CD1c-positive myeloid dendritic cell (primary cell): ENCODE measurements at regions not wholly inside any gene's neighbourhood (a gene's known extent, or its start where the extent isn't known, plus 50 kb on each side); places are given as distances from the start of the nearest gene placed in this dataset.

ENCODE experiments used
- DNase-seq: peaks from one replicate; pipeline ENCODE4 v3.0.0-alpha.2; 2016; ENCODE audit errors: extremely low spot score

GRCh38 chr16:11440657-11441012 is 95.4 kb downstream of the RMI2 start:
- no peak for DNase-seq

GRCh38 chr16:11445486-11445885 is 100.2 kb downstream of the RMI2 start:
- DNase-seq = no peak

GRCh38 chr16:11446566-11447119 is 101.4 kb downstream of the RMI2 start:
- no peak for DNase-seq

GRCh38 chr16:11447272-11447671 is 102.0 kb downstream of the RMI2 start:
- DNase-seq = no peak

- DNase-seq = no peak
These were observed 102.6 kb downstream of the RMI2 start for GRCh38 chr16:11447836-11448235.

- no peak for DNase-seq
These were observed 103.6 kb downstream of the RMI2 start for GRCh38 chr16:11448796-11449416.

- DNase-seq = peak; percentile 4
These were observed 104.5 kb downstream of the RMI2 start for GRCh38 chr16:11449716-11450115.

GRCh38 chr16:11450136-11450535 is 104.9 kb downstream of the RMI2 start:
- DNase-seq = no peak

- no peak for DNase-seq
These were observed 107.0 kb downstream of the RMI2 start for GRCh38 chr16:11452298-11452697.

GRCh38 chr16:11452746-11453389 is 107.6 kb downstream of the RMI2 start:
- no peak for DNase-seq

GRCh38 chr16:11456741-11457140 is 111.5 kb downstream of the RMI2 start:
- DNase-seq = no peak

- DNase-seq = no peak
These were observed 114.5 kb downstream of the RMI2 start for GRCh38 chr16:11459722-11460121.

- DNase-seq = no peak
These were observed 115.7 kb downstream of the RMI2 start for GRCh38 chr16:11460820-11461594.

- DNase-seq = no peak
These were observed 116.3 kb downstream of the RMI2 start for GRCh38 chr16:11461595-11461990.

GRCh38 chr16:11462036-11462435 is 116.8 kb downstream of the RMI2 start:
- no peak for DNase-seq

- DNase-seq = no peak
These were observed 117.6 kb downstream of the RMI2 start for GRCh38 chr16:11462861-11463260.

- no peak for DNase-seq
These were observed 119.0 kb downstream of the RMI2 start for GRCh38 chr16:11464241-11464640.

- no peak for DNase-seq
These were observed 120.4 kb downstream of the RMI2 start for GRCh38 chr16:11465675-11466074.

GRCh38 chr16:11470676-11471415 is 115.9 kb downstream of the LITAF start:
- DNase-seq = no peak

- no peak for DNase-seq
These were observed 115.2 kb downstream of the LITAF start for GRCh38 chr16:11471548-11471947.

GRCh38 chr16:11472410-11472809 is 114.3 kb downstream of the LITAF start:
- DNase-seq = no peak

GRCh38 chr16:11472851-11473250 is 113.9 kb downstream of the LITAF start:
- DNase-seq = no peak
